ENCODE measurements at regions not wholly inside any gene's neighbourhood (a gene's known extent, or its start where the extent isn't known, plus 50 kb on each side); places are given as distances from the start of the nearest gene placed in this dataset.

- TF ChIP-seq CTCF (IDR thresholded peaks at IDR 0.05; ENCODE audit: borderline replicate concordance, extremely low read depth, low read length, poor library complexity, severe bottlenecking) (no peak), EZH2 (IDR thresholded peaks at IDR 0.05; ENCODE audit: borderline replicate concordance, low read depth, low read length, severe bottlenecking) (no peak)
These were observed 298.1 kb downstream of the CBLN2 start for GRCh38 chr18:72246076-72246475.
